HG03139 (cell line): ENCODE measurements at regions not wholly inside any gene's neighbourhood (a gene's known extent, or its start where the extent isn't known, plus 50 kb on each side); places are given as distances from the start of the nearest gene placed in this dataset.

ENCODE experiments used
- ATAC-seq: cut with Tn5 transposase; IDR thresholded peaks from one replicate; pipeline ENCODE4 v1.9.1; 2021; ENCODE audit not compliant: unreplicated experiment

GRCh38 chr2:226405465-226405864 lies 394.2 kb downstream of the IRS1 start:
- no peak for ATAC-seq

- no peak for ATAC-seq
These were observed 396.3 kb downstream of the IRS1 start for GRCh38 chr2:226403369-226403768.

GRCh38 chr2:226399006-226399405 lies 400.6 kb downstream of the IRS1 start:
- ATAC-seq = no peak

GRCh38 chr2:226398580-226398979 lies 401.0 kb downstream of the IRS1 start:
- ATAC-seq = no peak

GRCh38 chr2:226396541-226396940 lies 403.1 kb downstream of the IRS1 start:
- no peak for ATAC-seq

- ATAC-seq = no peak
These were observed 412.1 kb downstream of the IRS1 start for GRCh38 chr2:226387499-226387942.

- ATAC-seq = no peak
These were observed 416.2 kb downstream of the IRS1 start for GRCh38 chr2:226383461-226383860.

- ATAC-seq = no peak
These were observed 418.9 kb downstream of the IRS1 start for GRCh38 chr2:226380679-226381078.

GRCh38 chr2:226378753-226379705 lies 420.6 kb downstream of the IRS1 start:
- no peak for ATAC-seq

- ATAC-seq = no peak
These were observed 423.0 kb downstream of the IRS1 start for GRCh38 chr2:226376516-226377180.

GRCh38 chr2:226366920-226367319 lies 432.7 kb downstream of the IRS1 start:
- no peak for ATAC-seq

GRCh38 chr2:226364217-226364616 lies 435.4 kb downstream of the IRS1 start:
- no peak for ATAC-seq

- no peak for ATAC-seq
These were observed 436.6 kb downstream of the IRS1 start for GRCh38 chr2:226362980-226363379.

GRCh38 chr2:226360658-226361057 lies 439.0 kb downstream of the IRS1 start:
- no peak for ATAC-seq

GRCh38 chr2:226358688-226359087 lies 440.9 kb downstream of the IRS1 start:
- no peak for ATAC-seq

GRCh38 chr2:226357816-226358215 lies 441.8 kb downstream of the IRS1 start:
- ATAC-seq = no peak

- ATAC-seq = no peak
These were observed 444.0 kb downstream of the IRS1 start for GRCh38 chr2:226355600-226355999.

- no peak for ATAC-seq
These were observed 445.2 kb downstream of the IRS1 start for GRCh38 chr2:226354434-226354833.

GRCh38 chr2:226352941-226353560 lies 446.6 kb downstream of the IRS1 start:
- no peak for ATAC-seq

GRCh38 chr2:226351711-226352110 lies 447.9 kb downstream of the IRS1 start:
- no peak for ATAC-seq

GRCh38 chr2:226339616-226340015 lies 460.0 kb downstream of the IRS1 start:
- ATAC-seq = no peak

GRCh38 chr2:226338825-226339224 lies 460.8 kb downstream of the IRS1 start:
- ATAC-seq = no peak
